K562 (cell line): ENCODE measurements at regions not wholly inside any gene's neighbourhood (a gene's known extent, or its start where the extent isn't known, plus 50 kb on each side); places are given as distances from the start of the nearest gene placed in this dataset.
"Not testable (repeated sequence)": the region's sequence is repeated elsewhere in the genome, so short reads cannot be mapped to it uniquely, and the experiment has no call there.

ENCODE experiments used
- ATAC-seq: fragments of 200-7000 bp; cut with Tn5 transposase; 3 replicates; pipeline ENCODE4 v1.9.1; 2020; ENCODE audit warnings: moderate library complexity
- BruUV-seq: library from RNA; stranded (reverse); fragments of 400-500 nt; replicated peaks from 2 replicates; lab custom pipeline; 2021; lab: Mats Ljungman, UMichigan
- CTCF ChIA-PET: fragments of 300-600 bp; formaldehyde crosslinking; extraction: SDS; loops from one replicate; lab custom pipeline; 2021; ENCODE audit warnings: low intra/inter-chr PET ratio; lab: Yijun Ruan, JAX
- POLR2A ChIA-PET: fragments of 300-600, 350-650 bp; sonication (Branson Sonifier 250); formaldehyde crosslinking; extraction: SDS; loops from one replicate; lab custom pipeline; 2021; ENCODE audit warnings: antibody characterized with exemption, inconsistent platforms; lab: Yijun Ruan, JAX
- DNase-seq, 4 experiments: peaks; one replicate each; pipeline versions ENCODE4 v3.0.0 to v3.0.0-alpha.2; 2011 to 2018; ENCODE audit warnings: low spot score in 3 of 4, mixed read lengths in 3 of 4; ENCODE audit errors: extremely low read depth in 1 of 4
- FAIRE-seq: peaks from 2 replicates; lab custom pipeline; 2011; peaks lifted over from hg19 to GRCh38; lab: Jason Lieb, UNC
- H2AFZ ChIP-seq: 2 replicates; pipeline ENCODE4 v1.6.0; 2011; ENCODE audit warnings: low read depth, low read length, control low read depth, inconsistent platforms
- H3K27ac ChIP-seq: fragments of 200-600 bp; 3 replicates; pipeline ENCODE4 v1.8.0; 2011; ENCODE audit warnings: low read depth, mild to moderate bottlenecking, control low read depth, inconsistent platforms, low read length, moderate library complexity, mixed read lengths; ENCODE audit errors: extremely low read depth
- H3K27me3 ChIP-seq, 2 experiments: fragments of 300-600 bp in 1 of 2; 2 replicates in 1 of 2; 3 replicates in 1 of 2; pipeline versions ENCODE4 v1.6.0 to v1.8.0; 2011; ENCODE audit warnings: inconsistent platforms in 2 of 2, low read length in 2 of 2, mild to moderate bottlenecking in 1 of 2, mixed read lengths in 1 of 2, moderate library complexity in 1 of 2; ENCODE audit not compliant: control insufficient read depth in 2 of 2, insufficient read depth in 2 of 2
- H3K36me3 ChIP-seq: fragments of 300-600 bp; 3 replicates; pipeline ENCODE4 v1.8.0; 2011; ENCODE audit warnings: mild to moderate bottlenecking, low read length, inconsistent platforms; ENCODE audit not compliant: control insufficient read depth, insufficient read depth
- H3K4me1 ChIP-seq, 2 experiments: fragments of 200-600 bp in 1 of 2; replicated peaks in 1 of 2; 2 replicates in 1 of 2; 3 replicates in 1 of 2; pipeline versions ENCODE4 v1.5.1 to v1.8.0; 2011; ENCODE audit warnings: inconsistent platforms in 2 of 2, low read length in 2 of 2, mild to moderate bottlenecking in 1 of 2, mixed read lengths in 1 of 2, moderate library complexity in 1 of 2; ENCODE audit not compliant: control insufficient read depth in 2 of 2, insufficient read depth in 2 of 2
- H3K4me2 ChIP-seq: 2 replicates; pipeline ENCODE4 v1.6.1; 2011; ENCODE audit warnings: low read length, control low read depth, inconsistent platforms, mixed read lengths; ENCODE audit not compliant: insufficient read depth
- H3K4me3 ChIP-seq: fragments of 200-600 bp; sonication (generic), shearing (Covaris generic); 2 replicates; pipeline ENCODE4 v1.5.1; 2016; ENCODE audit warnings: control low read depth, inconsistent platforms
- H3K79me2 ChIP-seq: fragments of 200-600 bp; 3 replicates; pipeline ENCODE4 v1.8.0; 2011; ENCODE audit warnings: low read length, inconsistent platforms; ENCODE audit not compliant: control insufficient read depth, insufficient read depth
- H3K9ac ChIP-seq, 2 experiments: 2 replicates each; pipeline versions ENCODE4 v1.6.0 to v1.6.1; 2011; ENCODE audit warnings: low read depth in 2 of 2, low read length in 2 of 2, control low read depth in 1 of 2, inconsistent platforms in 1 of 2, mild to moderate bottlenecking in 1 of 2, mixed read lengths in 1 of 2; ENCODE audit not compliant: insufficient read depth in 1 of 2
- H3K9me1 ChIP-seq: one replicate; pipeline ENCODE4 v1.6.0; 2011; ENCODE audit warnings: inconsistent platforms, mild to moderate bottlenecking, low read length, moderate library complexity; ENCODE audit not compliant: control insufficient read depth, insufficient read depth
- H3K9me3 ChIP-seq: replicated peaks from 2 replicates; pipeline ENCODE4 v1.5.1; 2011; ENCODE audit warnings: low read depth, low read length, inconsistent platforms; ENCODE audit not compliant: control insufficient read depth, insufficient read depth
- H4K20me1 ChIP-seq: replicated peaks from 2 replicates; pipeline ENCODE4 v1.6.1; 2011; ENCODE audit warnings: low read length, inconsistent platforms, mixed read lengths; ENCODE audit not compliant: control insufficient read depth, insufficient read depth
- CCNT2 ChIP-seq: IDR thresholded peaks from 2 replicates; pipeline ENCODE4 v1.6.1; 2011; ENCODE audit warnings: borderline replicate concordance, low read depth, mild to moderate bottlenecking, moderate library complexity, mixed read lengths, low read length; ENCODE audit not compliant: insufficient read length; ENCODE audit errors: extremely low read depth
- NFATC3 ChIP-seq: fragments of 450-650 bp; IDR thresholded peaks from 2 replicates; pipeline ENCODE4 v1.6.1; 2017; ENCODE audit warnings: mild to moderate bottlenecking
- SMC3 ChIP-seq: conservative IDR thresholded peaks from 2 replicates; pipeline ENCODE4 v1.6.1; 2011; ENCODE audit warnings: low read depth, low read length, improper control_type of control experiment; ENCODE audit not compliant: insufficient read depth
- TSHZ1 ChIP-seq: fragments of 250-450 bp; sonication (Bioruptor Pico); IDR thresholded peaks from 2 replicates; pipeline ENCODE4 v1.4.0; 2020; ENCODE audit warnings: mild to moderate bottlenecking, moderate library complexity
- ZNF146 ChIP-seq: IDR thresholded peaks from one replicate; pipeline ENCODE4 v1.6.1; 2018; ENCODE audit warnings: missing compliant biosample characterization; ENCODE audit not compliant: unreplicated experiment
- WGBS: fragments of 100-300 bp; shearing (Covaris generic); methylation state at CpG from one replicate; pipeline ENCODE4 v1.1.6; 2016; ENCODE audit warnings: low coverage, mixed read lengths; ENCODE audit not compliant: insufficient coverage; ENCODE audit errors: missing lambda C conversion rate; 5-methylcytosine and 5-hydroxymethylcytosine counted together
- in situ Hi-C: fragments of 300-500 bp; cut with MboI; formaldehyde crosslinking; loops from 4 replicates; pipeline ENCODE4 v1.15.0; 2018; ENCODE audit warnings: inconsistent platforms, mixed read lengths
- intact Hi-C: fragments of 100-400 bp; cut with micrococcal nuclease; formaldehyde crosslinking; loops from 2 replicates; pipeline ENCODE4 v1.14.2; 2022
- TF ChIP-seq, protein P1 (sequence below): fragments of 250-450 bp; sonication (Bioruptor Pico); IDR thresholded peaks from 2 replicates; pipeline ENCODE4 v1.9.0; 2021; ENCODE audit warnings: mild to moderate bottlenecking

DNA sequence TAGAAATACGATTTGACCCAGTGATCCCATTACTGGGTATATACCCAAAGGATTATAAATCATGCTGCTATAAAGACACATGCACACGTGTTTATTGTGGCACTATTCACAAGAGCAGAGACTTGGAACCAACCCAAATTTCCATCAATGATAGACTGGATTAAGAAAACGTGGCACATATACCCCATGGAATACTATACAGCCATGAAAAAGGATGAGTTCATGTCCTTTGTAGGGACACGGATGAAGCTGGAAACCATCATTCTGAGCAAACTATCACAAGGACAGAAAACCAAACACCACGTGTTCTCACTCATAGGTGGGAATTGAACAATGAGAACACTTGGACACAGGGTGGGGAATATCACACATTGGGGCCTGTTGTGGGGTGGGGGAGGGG lies 1665.6 kb downstream of the PCDH9 start:
- CTCF ChIA-PET, intact Hi-C loops, H3K4me2 ChIP-seq, ATAC-seq, H3K27me3 ChIP-seq, H2AFZ ChIP-seq, DNase-seq, FAIRE-seq, H3K9me3 ChIP-seq, H3K36me3 ChIP-seq, H3K27ac ChIP-seq, H3K79me2 ChIP-seq, H3K9me1 ChIP-seq, H3K4me1 ChIP-seq, H3K9ac ChIP-seq, POLR2A ChIA-PET, in situ Hi-C loops, H3K4me3 ChIP-seq, BruUV-seq, H4K20me1 ChIP-seq: not testable (repeated sequence)
- WGBS, result 7% methylated on average over 4 of the region's 5 CpGs
- TF ChIP-seq ZNF146 (CRISPR knock-in tag), result peak; percentile 50

GRCh38 chr13:65562305-65562704 lies 1667.8 kb downstream of the PCDH9 start:
- FAIRE-seq (no peak), ATAC-seq (no peak), DNase-seq (no peak)
- CTCF ChIA-PET, result no interaction called here
- H3K4me1 ChIP-seq, result no peaks in the 10 kb centered on the region
- no peaks in the 10 kb centered on the region for H3K36me3 ChIP-seq
- H3K27me3 ChIP-seq, result no peaks in the 10 kb centered on the region
- H3K4me3 ChIP-seq, result no peak overlapping the region
- no TSS peak for BruUV-seq
- 2% methylated on average over 3 of the region's 3 CpGs for WGBS
- H3K27ac ChIP-seq, result no peak overlapping the region
- POLR2A ChIA-PET, result no interaction called here
- H2AFZ ChIP-seq, result no peak overlapping the region
- H3K9me1 ChIP-seq, result no peaks in the 10 kb centered on the region
- H3K9me3 ChIP-seq, result no peaks in the 10 kb centered on the region
- H4K20me1 ChIP-seq, result no peaks in the 10 kb centered on the region
- H3K9ac ChIP-seq, result no peak overlapping the region
- no peaks in the 10 kb centered on the region for H3K79me2 ChIP-seq
- no peak overlapping the region for H3K4me2 ChIP-seq
- intact Hi-C loops (no loop called here), in situ Hi-C loops (no loop called here)
- TF ChIP-seq NFATC3 (no peak), CCNT2 (no peak), SMC3 (no peak), TSHZ1 (CRISPR knock-in tag) (no peak)
- TF ChIP-seq, protein P1, sequence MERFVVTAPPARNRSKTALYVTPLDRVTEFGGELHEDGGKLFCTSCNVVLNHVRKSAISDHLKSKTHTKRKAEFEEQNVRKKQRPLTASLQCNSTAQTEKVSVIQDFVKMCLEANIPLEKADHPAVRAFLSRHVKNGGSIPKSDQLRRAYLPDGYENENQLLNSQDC (CRISPR knock-in tag), result no peak
